Fibroblast of peridontal ligament (primary cell): ENCODE measurements at regions not wholly inside any gene's neighbourhood (a gene's known extent, or its start where the extent isn't known, plus 50 kb on each side); places are given as distances from the start of the nearest gene placed in this dataset.
"Not testable (repeated sequence)": the region's sequence is repeated elsewhere in the genome, so short reads cannot be mapped to it uniquely, and the experiment has no call there.

ENCODE experiments used
- DNase-seq: peaks from one replicate; pipeline ENCODE4 v3.0.0-alpha.2; 2010; ENCODE audit errors: extremely low read depth

- DNase-seq: no peak
Measured at GRCh38 chr1:121443001-121443540, 258.3 kb downstream of the SRGAP2C start.

DNA sequence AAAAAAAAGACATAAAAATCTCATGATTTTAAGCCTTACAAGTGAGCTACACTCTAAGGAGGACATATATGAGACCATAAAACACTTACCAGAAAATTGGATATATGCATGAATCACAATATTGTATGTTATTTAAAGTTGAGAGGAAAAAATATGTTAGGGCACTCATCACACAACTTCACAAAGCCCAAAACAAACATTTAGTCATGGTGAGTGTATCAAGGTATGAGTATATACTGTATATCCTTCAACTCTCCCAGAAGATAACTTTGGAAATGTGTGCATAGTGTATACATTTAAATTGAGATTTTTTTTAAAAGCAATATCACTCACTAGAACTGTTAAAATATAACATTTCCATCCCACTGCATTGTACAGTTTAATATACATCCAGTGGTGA is 259.3 kb downstream of the SRGAP2C start:
- no peak for DNase-seq

DNA sequence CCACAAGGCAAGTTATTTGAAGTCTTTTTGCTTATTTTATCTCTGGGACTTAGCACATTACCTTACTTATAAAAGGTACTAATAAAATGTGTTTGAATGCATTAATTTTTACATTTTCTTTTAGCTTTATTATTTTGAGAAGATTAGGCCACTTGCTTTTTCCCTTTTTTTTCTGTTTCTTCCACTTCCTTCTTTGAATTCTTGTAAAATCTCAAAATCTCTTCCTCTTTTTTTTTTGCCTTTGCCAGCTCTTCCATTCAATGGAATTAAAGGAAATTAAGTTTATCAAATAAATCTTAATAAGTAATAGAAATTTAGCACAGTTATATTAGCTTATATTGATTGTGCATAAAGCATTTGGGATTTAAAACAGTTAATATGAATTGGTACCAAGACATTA is 260.9 kb downstream of the SRGAP2C start:
- DNase-seq: no peak

DNA sequence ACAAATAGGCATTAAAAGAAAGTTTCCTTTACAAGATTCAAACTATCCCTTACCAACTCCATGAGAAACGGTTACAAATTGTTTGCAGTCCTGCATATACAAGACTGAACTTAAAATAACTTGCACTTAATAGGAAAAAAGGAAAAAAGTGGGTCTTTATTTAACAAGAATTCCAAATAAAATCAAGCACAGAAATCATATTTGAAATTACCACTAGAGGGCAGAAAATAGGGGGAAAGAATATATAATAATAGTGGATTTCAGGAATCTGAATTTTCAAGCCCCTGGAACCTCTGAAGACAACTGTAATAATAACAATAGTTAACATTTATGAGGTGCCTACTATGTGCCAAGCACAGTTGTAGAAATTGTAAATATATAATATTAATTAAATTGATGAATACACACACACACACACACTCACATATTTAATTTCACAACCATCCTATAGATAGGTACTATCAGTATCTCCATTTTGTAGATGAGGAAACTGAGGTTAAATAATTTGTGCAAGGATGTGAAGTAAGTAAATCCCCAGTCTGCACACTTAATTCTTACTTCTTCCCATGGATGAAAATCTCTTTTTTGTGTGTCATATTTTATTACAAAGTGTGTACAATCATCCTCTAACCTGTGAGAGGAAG is 262.6 kb downstream of the SRGAP2C start:
- peak; percentile 23 for DNase-seq

DNA sequence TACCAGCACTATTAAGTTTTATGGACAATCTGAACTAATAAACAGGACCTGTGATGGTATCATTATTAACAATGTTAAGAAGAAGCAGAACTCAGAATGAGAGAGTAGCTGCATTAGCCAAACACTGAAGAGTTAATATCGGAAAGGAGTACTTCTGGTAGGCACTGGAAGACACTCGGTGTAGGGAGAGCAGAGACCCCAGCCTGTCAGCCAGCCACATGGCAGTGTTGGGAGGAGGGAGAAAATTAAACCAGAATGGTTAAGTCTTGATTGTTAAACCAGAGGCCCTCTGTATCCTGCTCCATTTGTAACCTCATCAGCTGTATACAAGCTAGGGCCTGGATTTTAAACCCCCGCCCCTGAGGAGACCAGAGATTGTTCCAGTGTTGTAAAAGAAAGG is 263.3 kb downstream of the SRGAP2C start:
- DNase-seq: not testable (repeated sequence)

DNA sequence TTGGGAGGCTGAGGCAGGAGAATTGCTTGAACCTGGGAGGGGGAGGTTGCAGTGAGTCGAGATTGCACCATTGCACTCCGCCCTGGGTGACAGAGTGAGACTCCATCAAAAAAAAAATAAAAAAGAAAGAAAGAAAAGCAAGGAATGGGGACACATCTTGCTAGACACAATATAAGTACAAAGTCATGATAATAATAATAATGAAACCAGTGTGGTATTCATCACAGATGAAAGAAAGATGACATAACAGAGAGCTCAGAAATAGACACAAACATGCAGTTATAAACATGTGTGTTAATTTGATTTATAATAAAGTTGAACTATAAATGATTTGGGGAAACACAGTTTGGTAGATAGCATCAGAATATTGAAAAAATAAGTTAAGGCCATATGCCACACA is 264.1 kb downstream of the SRGAP2C start:
- no peak for DNase-seq

DNA sequence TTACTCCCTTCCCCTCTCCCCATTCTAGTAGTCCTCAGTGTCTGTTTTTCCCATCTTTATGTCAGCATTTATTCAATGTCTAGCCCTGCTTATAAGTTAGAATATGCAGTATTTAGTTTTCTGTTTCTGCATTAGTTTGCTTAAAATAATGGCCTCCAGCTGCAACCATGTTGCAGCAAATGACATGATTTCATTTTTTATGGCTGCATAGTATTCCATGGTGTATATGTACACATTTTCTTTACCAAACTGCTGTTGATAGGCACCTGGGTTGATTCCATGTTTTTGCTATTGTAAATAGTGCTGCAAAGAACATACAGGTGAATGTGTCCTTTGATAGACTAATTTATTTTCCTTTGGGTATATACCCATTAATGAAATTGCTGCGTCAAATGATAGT is 267.7 kb downstream of the SRGAP2C start:
- DNase-seq: no peak

DNA sequence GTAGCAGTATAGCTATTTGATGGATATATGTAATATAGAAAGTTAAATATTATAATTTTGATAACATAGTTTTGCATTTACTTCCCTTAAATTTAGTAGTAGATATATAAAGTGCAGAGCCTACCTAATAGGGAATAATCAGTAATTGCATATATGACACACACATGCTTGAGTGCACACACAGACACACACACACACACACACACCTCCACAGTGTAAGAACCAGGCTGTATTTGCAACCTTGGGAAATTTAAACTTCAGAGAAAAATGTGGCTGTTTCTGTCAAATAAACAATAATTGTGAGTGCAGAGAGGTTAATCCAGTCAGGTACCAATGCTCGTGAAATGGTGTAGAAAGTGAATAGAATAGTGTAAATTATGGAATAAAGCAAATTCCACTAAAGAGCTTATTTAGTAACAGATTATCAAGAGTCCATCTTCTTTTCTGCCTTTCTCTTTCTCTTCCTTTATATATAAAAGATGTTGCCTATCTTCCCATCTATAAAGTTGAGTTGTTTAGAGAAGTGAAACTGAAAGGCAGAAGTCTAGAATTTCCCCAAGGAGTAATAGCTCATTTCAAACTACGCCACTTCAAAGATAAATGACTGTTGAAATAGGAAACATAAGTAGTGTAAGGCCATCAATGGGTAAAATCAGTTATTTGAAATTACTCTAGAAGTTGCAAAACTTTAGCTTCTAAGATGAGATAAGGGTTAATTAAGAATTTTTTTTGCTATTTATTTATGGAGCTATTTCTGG is 273.7 kb downstream of the SRGAP2C start:
- no peak for DNase-seq

DNA sequence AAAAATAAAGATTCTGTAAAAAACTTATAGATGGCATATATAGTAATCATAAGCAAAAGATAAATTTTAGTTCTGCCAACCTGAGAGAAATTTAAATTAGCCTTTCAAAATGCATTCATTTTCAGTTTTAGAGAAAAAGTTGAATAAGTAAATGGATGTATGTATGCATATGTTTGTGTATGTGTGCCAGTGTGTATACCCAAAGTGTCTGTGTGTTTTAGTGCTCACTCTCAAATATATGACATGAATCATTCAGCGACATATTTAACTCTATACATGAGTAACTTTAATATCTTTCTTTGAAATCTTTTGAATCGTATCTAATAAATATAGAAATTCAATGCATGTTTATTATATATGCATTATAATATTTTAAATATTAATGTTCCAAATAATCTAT is 274.5 kb downstream of the SRGAP2C start:
- DNase-seq: no peak

DNA sequence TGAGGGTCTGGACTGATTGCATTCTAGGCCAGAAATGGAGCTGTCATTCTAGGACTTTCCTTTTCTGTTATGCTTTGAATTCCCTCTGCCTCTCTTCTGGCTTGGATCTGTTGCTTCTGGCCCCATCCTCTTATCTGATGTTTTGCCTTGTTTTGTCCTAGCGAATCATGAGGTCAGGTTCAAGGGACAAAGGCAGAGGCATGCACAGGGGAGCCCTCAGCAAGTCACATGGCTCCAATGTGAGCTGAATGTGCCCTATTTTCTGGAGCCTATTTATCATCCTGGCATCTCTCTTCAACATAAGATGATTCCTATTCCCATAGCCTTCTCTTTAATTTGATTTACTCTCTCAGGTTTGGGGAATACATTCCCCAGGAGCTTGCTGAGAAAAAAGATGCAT is 284.6 kb downstream of the SRGAP2C start:
- DNase-seq: not testable (repeated sequence)

GRCh38 chr1:121470401-121470800 is 285.6 kb downstream of the SRGAP2C start:
- DNase-seq: not testable (repeated sequence)

DNA sequence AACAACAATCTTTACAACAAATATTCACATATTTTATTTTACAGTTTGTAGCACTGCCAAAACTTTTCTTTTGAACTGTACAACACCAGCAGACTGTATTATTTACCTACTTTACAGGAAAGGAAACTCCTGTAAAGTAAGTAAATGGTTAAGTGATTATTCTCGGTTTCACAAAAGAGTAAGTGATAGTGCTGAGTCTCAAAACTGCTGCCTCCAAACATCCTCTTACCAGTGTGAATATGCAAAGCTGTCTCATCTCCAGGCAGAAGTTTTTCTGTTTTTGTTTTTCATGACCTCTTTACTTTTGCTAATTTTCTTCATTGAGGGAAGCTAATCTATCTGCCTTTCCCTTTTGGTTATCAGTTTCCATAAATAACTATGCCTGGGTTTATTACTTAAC is 286.7 kb downstream of the SRGAP2C start:
- no peak for DNase-seq

DNA sequence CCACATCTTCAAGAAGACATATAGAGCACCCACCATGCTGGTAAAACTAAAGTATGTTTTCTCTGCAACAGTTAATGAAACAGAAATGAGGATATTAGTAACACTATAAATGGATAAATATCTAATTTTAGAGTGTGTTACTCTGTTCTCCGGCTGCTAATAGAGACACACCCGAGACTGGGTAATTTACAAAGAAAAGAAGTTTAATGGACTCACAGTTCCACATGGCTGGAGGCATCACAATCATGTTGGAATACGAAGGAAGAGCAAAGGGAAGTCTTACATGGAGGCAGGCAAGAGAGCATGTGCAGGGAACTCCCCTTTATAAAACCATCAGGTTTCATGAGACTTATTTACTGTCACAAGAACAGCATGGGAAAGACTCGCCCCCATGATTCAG is 287.2 kb downstream of the SRGAP2C start:
- no peak for DNase-seq

DNA sequence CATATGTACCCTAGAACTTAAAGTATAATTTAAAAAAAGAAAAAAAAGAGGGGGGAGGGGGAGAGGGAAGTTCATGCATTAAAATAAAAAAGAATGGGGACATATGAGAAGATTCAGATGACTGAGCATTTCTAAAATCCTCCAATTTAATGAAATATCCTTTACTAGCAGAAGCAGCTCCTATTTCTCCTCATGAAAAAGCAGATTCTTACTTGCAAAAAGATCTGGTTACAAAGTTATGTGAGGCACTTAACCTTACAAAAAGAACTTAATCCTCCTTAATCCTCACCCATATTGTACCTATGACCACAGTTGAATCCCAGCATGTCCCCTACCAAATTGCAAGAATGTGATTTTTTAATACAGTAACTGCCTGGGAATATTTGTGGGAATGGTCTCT is 298.5 kb downstream of the SRGAP2C start:
- no peak for DNase-seq

- DNase-seq: peak; percentile 87
Measured at GRCh38 chr1:121483961-121484424, 299.2 kb downstream of the SRGAP2C start.

DNA sequence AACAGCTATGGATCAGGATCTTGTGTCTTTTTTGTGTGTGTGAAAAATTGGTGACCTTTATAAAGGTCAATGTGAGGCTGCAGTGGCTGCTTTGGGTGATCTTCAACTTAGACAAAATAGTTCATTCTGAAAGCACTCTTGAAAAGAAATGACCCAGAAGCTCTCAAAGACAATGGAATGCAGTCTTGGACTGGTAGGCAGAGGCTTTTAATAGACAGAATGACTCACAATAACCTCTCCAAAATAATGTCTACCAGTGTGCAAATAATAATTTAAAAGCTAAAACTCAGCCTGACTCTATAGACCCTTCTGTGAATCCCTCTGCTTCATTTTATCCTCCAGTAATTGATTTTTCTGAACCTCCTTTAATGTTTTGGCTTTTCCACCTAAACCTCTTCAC is 310.0 kb downstream of the SRGAP2C start:
- not testable (repeated sequence) for DNase-seq

DNA sequence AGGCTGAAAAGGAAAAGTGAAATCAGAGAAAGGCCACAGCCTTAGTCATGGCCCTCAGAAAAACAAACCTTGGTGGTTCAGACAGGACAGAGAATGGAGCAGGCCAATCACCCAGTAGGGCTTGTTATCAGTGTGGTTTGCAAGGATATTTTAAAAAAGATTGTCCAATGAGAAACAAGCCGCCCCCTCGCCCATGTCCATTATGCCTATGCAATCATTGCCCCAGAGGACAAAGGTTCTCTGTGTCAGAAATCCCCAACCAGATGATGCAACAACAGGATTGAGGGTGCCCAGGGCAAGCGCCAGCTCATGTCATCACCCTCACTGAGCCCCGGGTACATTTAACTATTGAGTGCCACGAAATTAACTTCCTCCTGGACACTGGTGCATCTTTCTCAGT is 326.7 kb downstream of the SRGAP2C start:
- DNase-seq: peak; percentile 2

DNA sequence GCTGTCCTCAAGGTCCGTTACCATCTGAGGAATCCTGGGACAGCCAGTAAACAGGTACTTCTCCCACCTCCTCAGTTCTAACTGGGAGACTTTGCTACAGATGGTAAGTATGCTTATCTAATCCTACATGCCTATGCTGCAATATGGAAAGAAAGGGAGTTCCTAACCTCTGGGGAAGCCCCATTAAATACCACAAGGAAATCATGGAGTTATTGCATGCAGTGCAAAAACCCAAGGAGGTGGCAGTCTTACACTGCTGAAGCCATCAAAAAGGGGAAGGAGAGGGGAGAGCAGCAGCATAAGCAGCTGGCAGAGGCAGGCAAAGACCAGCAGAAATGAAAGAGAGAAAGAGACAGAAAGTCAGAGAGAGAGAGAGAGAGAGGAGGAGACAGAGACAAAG is 327.1 kb downstream of the SRGAP2C start:
- peak; percentile 2 for DNase-seq

- DNase-seq: no peak
Measured at GRCh38 chr1:121515235-121515634, 330.5 kb downstream of the SRGAP2C start.

DNA sequence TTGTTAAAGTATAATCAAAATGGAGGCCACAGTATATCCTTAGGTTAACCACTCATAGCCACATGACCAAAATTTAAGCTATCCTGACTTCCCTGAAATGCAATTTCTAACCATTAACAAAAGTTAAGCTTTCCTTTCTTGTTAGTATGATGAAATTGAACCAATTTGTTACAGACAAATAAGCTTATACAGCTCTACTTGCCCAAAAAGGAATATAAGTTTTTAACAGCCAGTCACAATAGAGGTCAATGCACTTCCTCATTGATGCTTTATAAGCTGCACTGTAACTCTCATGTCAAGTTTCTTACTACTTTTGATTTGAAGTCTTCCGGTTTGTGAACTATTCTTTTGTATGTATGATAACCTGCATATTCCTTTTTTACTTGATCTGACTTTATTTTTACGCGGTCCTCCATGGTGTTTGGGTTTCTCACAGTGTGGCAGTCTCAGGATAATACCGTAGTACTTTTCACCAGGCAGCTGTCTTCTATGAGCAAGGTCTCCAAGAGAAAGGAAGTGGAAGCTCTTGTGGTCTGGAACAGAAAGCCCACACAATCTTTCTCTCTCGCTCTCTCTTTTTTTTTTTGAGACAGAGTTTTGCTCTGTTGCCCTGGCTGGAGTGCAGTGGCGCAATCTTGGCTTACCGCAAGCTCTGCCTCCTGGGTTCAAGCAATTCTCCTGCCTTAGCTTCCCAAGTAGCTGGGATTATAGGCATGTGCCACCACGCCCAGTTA is 331.6 kb downstream of the SRGAP2C start:
- DNase-seq: no peak

GRCh38 chr1:121517586-121518230 is 332.9 kb downstream of the SRGAP2C start:
- no peak for DNase-seq

DNA sequence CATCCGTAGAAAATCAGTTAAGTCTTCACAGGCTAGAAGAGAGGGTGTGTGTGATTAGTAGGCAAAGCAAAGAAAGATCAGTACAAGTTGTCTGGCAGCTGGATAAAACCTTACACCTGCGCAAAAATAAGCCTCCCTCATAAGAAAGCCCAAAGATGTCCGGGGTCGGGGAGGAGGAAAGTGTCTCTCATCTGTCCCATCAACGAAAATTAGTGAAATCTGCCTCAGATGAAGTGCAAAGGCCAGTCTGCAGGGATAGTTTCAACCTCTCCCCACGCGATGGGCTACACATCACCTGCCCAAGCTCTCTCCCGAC is 333.9 kb downstream of the SRGAP2C start:
- no peak for DNase-seq
